SJSA1 (cell line): ENCODE measurements at regions not wholly inside any gene's neighbourhood (a gene's known extent, or its start where the extent isn't known, plus 50 kb on each side); places are given as distances from the start of the nearest gene placed in this dataset.

Source experiments
- DNase-seq, 2 experiments: peaks; one replicate each; pipeline ENCODE4 v3.0.0-alpha.2; 2015 to 2020; ENCODE audit warnings: low spot score in 2 of 2, low read depth in 1 of 2
- H3K27ac ChIP-seq: fragments of 250-450 bp; sonication (Bioruptor Pico); 2 replicates; pipeline ENCODE4 v1.5.1; 2020; ENCODE audit warnings: mild to moderate bottlenecking, moderate library complexity
- H3K27me3 ChIP-seq: fragments of 250-450 bp; sonication (Bioruptor Pico); replicated peaks from 2 replicates; pipeline ENCODE4 v1.5.1; 2020; ENCODE audit warnings: mild to moderate bottlenecking, moderate library complexity
- H3K36me3 ChIP-seq: fragments of 250-450 bp; sonication (Bioruptor Pico); 2 replicates; pipeline ENCODE4 v1.5.1; 2020; ENCODE audit warnings: mild to moderate bottlenecking
- H3K4me1 ChIP-seq: fragments of 250-450 bp; sonication (Bioruptor Pico); replicated peaks from 2 replicates; pipeline ENCODE4 v1.6.1; 2021; ENCODE audit warnings: mild to moderate bottlenecking
- H3K4me3 ChIP-seq: fragments of 250-450 bp; sonication (Bioruptor Pico); 2 replicates; pipeline ENCODE4 v1.5.1; 2020; ENCODE audit warnings: mild to moderate bottlenecking
- H3K9me3 ChIP-seq: fragments of 250-450 bp; sonication (Bioruptor Pico); replicated peaks from 2 replicates; pipeline ENCODE4 v1.5.1; 2020; ENCODE audit warnings: mild to moderate bottlenecking

- DNase-seq: no peak
- Histone ChIP-seq H3K4me1 (peaks cover 32% of the 10 kb centered on the region), H3K27me3 (no peaks in the 10 kb centered on the region), H3K27ac (peak overlapping the region; percentile 83), H3K36me3 (no peaks in the 10 kb centered on the region), H3K4me3 (no peak overlapping the region), H3K9me3 (no peaks in the 10 kb centered on the region)
Observed at GRCh38 chr2:20150110-20150706, 74.7 kb downstream of the SDC1 start.

DNA sequence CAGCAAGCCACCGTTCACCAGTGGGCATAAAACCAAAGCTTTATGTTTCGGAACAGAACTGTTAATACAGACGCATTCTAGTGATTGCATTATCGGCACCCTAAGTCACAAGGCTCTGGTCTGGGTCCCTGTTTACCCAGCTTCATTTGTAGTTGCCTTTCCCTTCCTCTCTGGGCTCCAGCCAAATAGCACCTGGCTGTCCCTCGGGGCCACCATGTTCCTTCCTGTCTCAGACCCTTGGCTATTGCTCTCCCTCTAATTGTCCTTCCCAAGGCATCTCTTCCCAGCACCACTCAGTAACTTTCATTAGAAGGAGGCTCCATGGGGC lies 75.3 kb downstream of the SDC1 start:
- Histone ChIP-seq H3K4me1 (peaks cover 32% of the 10 kb centered on the region), H3K27ac (peak overlapping the region; percentile 83), H3K36me3 (no peaks in the 10 kb centered on the region), H3K27me3 (no peaks in the 10 kb centered on the region), H3K9me3 (no peaks in the 10 kb centered on the region), H3K4me3 (no peak overlapping the region)
- no peak for DNase-seq

DNA sequence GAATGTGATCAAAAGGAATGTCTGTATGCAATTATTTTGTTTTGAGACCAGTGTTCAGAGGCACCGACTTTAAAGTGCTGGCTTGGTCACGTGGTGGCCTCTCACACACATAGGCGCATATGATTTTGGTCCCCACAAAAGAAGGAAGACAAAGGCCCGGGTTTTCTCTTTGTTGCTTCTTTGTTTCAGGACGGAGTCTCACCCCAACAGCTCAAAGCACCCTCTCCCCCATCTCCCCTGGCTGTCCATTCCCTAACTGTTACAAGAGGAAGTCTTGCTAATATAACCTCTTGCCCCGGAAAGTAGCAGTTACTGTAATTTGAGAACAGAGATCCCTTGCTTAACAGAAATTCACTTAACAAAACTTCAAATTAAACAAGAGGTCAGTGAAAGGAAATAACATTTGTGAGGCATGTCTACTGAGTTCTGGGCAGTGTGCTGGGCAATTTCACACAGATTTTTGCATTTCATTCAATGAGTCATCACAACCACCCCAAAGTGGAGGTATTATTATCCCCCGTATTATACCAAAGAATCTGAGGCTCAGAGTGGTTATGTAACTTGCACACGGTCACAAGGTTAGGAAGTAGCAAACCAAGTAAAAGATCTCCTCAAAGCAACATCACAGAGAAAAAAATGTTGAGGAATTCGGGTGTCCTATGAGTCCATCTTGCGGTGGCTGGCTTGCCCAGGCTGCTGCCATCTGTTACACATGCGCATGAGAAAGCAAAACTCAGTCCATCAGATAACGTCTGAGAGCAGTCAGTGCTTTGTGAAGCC lies 75.8 kb downstream of the SDC1 start:
- Histone ChIP-seq H3K4me3 (no peak overlapping the region), H3K9me3 (no peaks in the 10 kb centered on the region), H3K27ac (peak overlapping the region; percentile 83), H3K27me3 (no peaks in the 10 kb centered on the region), H3K36me3 (no peaks in the 10 kb centered on the region), H3K4me1 (peaks cover 32% of the 10 kb centered on the region)
- DNase-seq: peak; percentile 69 to 84

DNA sequence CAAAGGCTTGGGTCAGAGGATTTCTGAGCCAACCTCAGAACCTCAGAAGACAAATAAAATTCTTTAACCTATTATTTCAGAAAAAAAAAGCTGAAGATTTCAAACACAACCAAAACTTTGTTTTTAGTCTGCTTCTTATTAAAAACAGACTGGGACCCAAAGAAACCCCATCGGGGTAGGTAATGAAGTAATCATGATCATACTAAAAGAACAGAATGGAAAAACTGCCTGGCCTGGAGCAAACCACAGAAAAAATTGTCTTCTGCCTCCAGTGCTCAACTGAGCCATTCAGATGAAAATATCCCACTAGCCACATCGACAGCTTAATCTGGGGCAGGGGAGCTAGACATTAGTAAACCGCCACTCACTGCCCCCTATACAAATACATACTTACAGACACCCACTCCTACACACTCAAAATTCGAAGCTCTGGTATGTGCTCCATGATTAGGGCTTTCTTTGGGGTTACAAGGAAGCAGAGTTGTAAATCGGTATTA lies 76.5 kb downstream of the SDC1 start:
- H3K27ac ChIP-seq: peak overlapping the region; percentile 83
- H3K27me3 ChIP-seq: no peaks in the 10 kb centered on the region
- H3K36me3 ChIP-seq: no peaks in the 10 kb centered on the region
- no peak overlapping the region for H3K4me3 ChIP-seq
- H3K9me3 ChIP-seq: no peaks in the 10 kb centered on the region
- peaks cover 34% of the 10 kb centered on the region for H3K4me1 ChIP-seq
- DNase-seq: no peak

DNA sequence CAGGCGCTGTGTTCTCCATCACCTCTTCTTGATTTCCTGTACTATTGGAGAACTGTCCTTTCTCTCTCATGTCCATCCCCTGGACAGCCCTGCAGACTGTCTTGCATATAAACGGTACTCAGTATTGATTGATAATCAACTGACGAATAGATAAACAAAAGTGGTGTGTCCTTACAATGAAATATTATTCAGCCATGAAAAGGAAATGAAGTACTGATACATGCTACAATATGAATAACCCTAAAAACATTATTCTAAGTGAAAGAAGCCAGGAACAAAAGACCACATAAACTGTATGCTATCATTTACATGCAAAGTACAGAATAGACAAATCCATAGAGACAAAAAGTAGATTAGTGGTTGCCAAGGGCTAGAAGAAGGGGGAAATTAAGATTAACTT lies 77.6 kb downstream of the SDC1 start:
- H3K4me3 ChIP-seq: no peak overlapping the region
- no peaks in the 10 kb centered on the region for H3K36me3 ChIP-seq
- no peak for DNase-seq
- H3K27me3 ChIP-seq: no peaks in the 10 kb centered on the region
- no peak overlapping the region for H3K27ac ChIP-seq
- peaks cover 39% of the 10 kb centered on the region for H3K4me1 ChIP-seq
- H3K9me3 ChIP-seq: no peaks in the 10 kb centered on the region

GRCh38 chr2:20146401-20146800 lies 78.5 kb downstream of the SDC1 start:
- Histone ChIP-seq H3K4me3 (no peak overlapping the region), H3K27ac (no peak overlapping the region), H3K9me3 (no peaks in the 10 kb centered on the region), H3K36me3 (no peaks in the 10 kb centered on the region), H3K4me1 (peaks cover 46% of the 10 kb centered on the region), H3K27me3 (no peaks in the 10 kb centered on the region)
- no peak for DNase-seq

DNA sequence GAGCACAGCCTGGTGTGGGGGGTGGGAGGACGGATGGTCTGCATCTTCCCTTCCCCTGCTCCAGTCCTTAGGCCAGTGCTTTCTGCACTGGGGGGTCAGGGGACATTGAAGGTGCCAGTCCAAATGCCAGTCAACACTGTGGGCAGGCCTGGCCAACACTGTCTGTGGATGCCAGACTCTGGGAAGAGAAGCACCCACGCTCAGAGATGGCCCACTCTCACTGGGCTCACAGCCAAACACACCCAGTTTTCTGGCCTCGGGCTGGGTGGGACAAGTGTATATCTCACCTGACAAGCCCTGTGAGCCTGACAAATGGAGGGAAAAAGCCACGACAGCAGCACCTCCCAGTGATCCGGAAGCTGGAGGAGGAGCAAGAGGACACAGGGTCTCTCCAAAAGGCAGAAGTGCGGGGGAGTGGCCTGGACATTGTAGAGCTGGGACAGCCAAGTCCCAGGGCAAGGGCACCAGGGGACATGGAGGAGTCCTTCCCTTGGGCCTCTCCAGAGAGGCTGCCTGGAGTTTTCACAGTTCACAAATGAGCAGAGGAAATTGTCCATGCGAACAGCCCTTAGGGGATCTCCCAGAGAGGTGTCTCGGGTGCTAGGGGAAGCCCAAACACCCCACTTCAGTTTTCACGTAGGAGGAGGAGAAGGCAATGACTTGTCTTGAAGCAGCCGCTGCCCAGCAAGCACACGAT lies 79.3 kb downstream of the SDC1 start:
- no peak for DNase-seq

GRCh38 chr2:20144861-20145260 lies 80.1 kb downstream of the SDC1 start:
- H3K27ac ChIP-seq: no peak overlapping the region
- H3K27me3 ChIP-seq: no peaks in the 10 kb centered on the region
- no peak for DNase-seq
- no peak overlapping the region for H3K4me3 ChIP-seq
- H3K36me3 ChIP-seq: no peaks in the 10 kb centered on the region
- peaks cover 42% of the 10 kb centered on the region for H3K4me1 ChIP-seq
- H3K9me3 ChIP-seq: no peaks in the 10 kb centered on the region

More for the DNA sequence above, 79.3 kb downstream of the SDC1 start:
- H3K27me3 ChIP-seq: no peaks in the 10 kb centered on the region
- no peaks in the 10 kb centered on the region for H3K36me3 ChIP-seq
- H3K4me3 ChIP-seq: no peak overlapping the region
- H3K4me1 ChIP-seq: peaks cover 48% of the 10 kb centered on the region
- H3K9me3 ChIP-seq: no peaks in the 10 kb centered on the region
- H3K27ac ChIP-seq: no peak overlapping the region

DNA sequence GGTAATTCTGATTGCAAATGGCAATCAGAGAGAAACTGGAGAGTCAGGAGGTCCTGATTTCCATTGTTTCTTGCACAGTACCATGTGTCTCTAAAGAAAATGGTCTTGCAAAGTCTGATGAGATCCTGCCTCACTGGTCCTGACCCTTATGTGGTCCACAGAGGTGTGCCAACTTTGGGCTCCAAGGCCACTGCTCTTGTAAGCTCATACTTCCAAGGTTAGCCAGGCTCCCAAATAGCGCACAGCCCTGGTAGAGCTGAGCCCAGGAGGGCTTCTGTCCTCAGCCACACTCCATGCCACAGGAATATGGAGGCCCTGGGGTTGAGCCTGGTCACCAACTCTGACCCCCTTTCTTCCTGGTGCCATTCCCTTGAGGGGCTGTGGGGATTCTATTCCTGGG lies 80.7 kb downstream of the SDC1 start:
- H3K27me3 ChIP-seq: no peaks in the 10 kb centered on the region
- peaks cover 36% of the 10 kb centered on the region for H3K4me1 ChIP-seq
- H3K27ac ChIP-seq: no peak overlapping the region
- H3K4me3 ChIP-seq: no peak overlapping the region
- DNase-seq: no peak
- no peaks in the 10 kb centered on the region for H3K9me3 ChIP-seq
- no peaks in the 10 kb centered on the region for H3K36me3 ChIP-seq

GRCh38 chr2:20143263-20143662 lies 81.7 kb downstream of the SDC1 start:
- H3K4me1 ChIP-seq: peaks cover 32% of the 10 kb centered on the region
- DNase-seq: no peak
- no peaks in the 10 kb centered on the region for H3K9me3 ChIP-seq
- no peak overlapping the region for H3K4me3 ChIP-seq
- no peaks in the 10 kb centered on the region for H3K36me3 ChIP-seq
- H3K27me3 ChIP-seq: no peaks in the 10 kb centered on the region
- H3K27ac ChIP-seq: no peak overlapping the region

GRCh38 chr2:20141806-20142205 lies 83.1 kb downstream of the SDC1 start:
- Histone ChIP-seq H3K27me3 (no peaks in the 10 kb centered on the region), H3K27ac (peak overlapping the region; percentile 57), H3K9me3 (no peaks in the 10 kb centered on the region), H3K4me3 (no peak overlapping the region), H3K4me1 (peaks cover 28% of the 10 kb centered on the region), H3K36me3 (no peaks in the 10 kb centered on the region)
- no peak for DNase-seq

GRCh38 chr2:20141056-20141762 lies 83.7 kb downstream of the SDC1 start:
- H3K9me3 ChIP-seq: no peaks in the 10 kb centered on the region
- DNase-seq: peak; percentile 89 to 96
- no peaks in the 10 kb centered on the region for H3K27me3 ChIP-seq
- no peak overlapping the region for H3K4me3 ChIP-seq
- H3K4me1 ChIP-seq: peaks cover 28% of the 10 kb centered on the region
- peak overlapping the region; percentile 57 for H3K27ac ChIP-seq
- no peaks in the 10 kb centered on the region for H3K36me3 ChIP-seq

GRCh38 chr2:20140321-20141055 lies 84.4 kb downstream of the SDC1 start:
- peak overlapping the region; percentile 57; the same call in 1 of the 2 replicates for H3K27ac ChIP-seq
- H3K27me3 ChIP-seq: no peaks in the 10 kb centered on the region
- DNase-seq: no peak
- H3K4me3 ChIP-seq: no peak overlapping the region
- peaks cover 32% of the 10 kb centered on the region for H3K4me1 ChIP-seq
- H3K36me3 ChIP-seq: no peaks in the 10 kb centered on the region
- H3K9me3 ChIP-seq: no peaks in the 10 kb centered on the region
